Caco-2 (cell line): ENCODE measurements at regions not wholly inside any gene's neighbourhood (a gene's known extent, or its start where the extent isn't known, plus 50 kb on each side); places are given as distances from the start of the nearest gene placed in this dataset.

Source experiments
- BruUV-seq: library from RNA; stranded (reverse); fragments of 400-500 nt; replicated peaks from 2 replicates; lab custom pipeline; 2021; lab: Mats Ljungman, UMichigan
- CTCF ChIA-PET: fragments of 300-600 bp; sonication (Branson Sonifier 250); formaldehyde crosslinking; loops from one replicate; lab custom pipeline; 2022; ENCODE audit warnings: antibody characterized with exemption; lab: Charles Lee
- POLR2A ChIA-PET: fragments of 300-600 bp; sonication (Branson Sonifier 250); formaldehyde crosslinking; loops from one replicate; lab custom pipeline; 2022; ENCODE audit warnings: antibody characterized with exemption; lab: Charles Lee
- DNase-seq, 2 experiments: peaks; one replicate each; pipeline versions ENCODE4 v3.0.0 to v3.0.0-alpha.2; 2020 to 2022
- H3K27me3 ChIP-seq: replicated peaks from 2 replicates; pipeline ENCODE4 v1.6.0; 2011; ENCODE audit warnings: low read length; ENCODE audit not compliant: control insufficient read depth, insufficient read depth
- H3K36me3 ChIP-seq: 2 replicates; pipeline ENCODE4 v1.5.1; 2011; ENCODE audit warnings: low read length; ENCODE audit not compliant: control insufficient read depth, insufficient read depth
- H3K4me1 ChIP-seq: fragments of 250-450 bp; sonication (Bioruptor Pico); 2 replicates; pipeline ENCODE4 v1.5.1; 2020; ENCODE audit warnings: mild to moderate bottlenecking
- H3K4me3 ChIP-seq: 2 replicates; pipeline ENCODE4 v1.5.1; 2011; ENCODE audit warnings: low read depth, mild to moderate bottlenecking, control low read depth, low read length
- H3K9me3 ChIP-seq: fragments of 250-450 bp; sonication (Bioruptor Pico); 2 replicates; pipeline ENCODE4 v1.5.1; 2020; ENCODE audit warnings: mild to moderate bottlenecking, moderate library complexity
- H3K27ac Mint-ChIP-seq: one replicate; pipeline ENCODE4 v1.8.0; 2022; ENCODE audit warnings: mixed read lengths; ENCODE audit not compliant: unreplicated experiment
- H3K27me3 Mint-ChIP-seq: one replicate; pipeline ENCODE4 v1.8.0; 2022; ENCODE audit warnings: mixed read lengths; ENCODE audit not compliant: insufficient read depth, unreplicated experiment
- H3K36me3 Mint-ChIP-seq: one replicate; pipeline ENCODE4 v1.8.0; 2022; ENCODE audit warnings: mild to moderate bottlenecking, mixed read lengths; ENCODE audit not compliant: insufficient read depth, unreplicated experiment
- H3K4me1 Mint-ChIP-seq: one replicate; pipeline ENCODE4 v1.8.0; 2022; ENCODE audit warnings: low read depth, mixed read lengths; ENCODE audit not compliant: unreplicated experiment
- H3K4me3 Mint-ChIP-seq: one replicate; pipeline ENCODE4 v1.8.0; 2022; ENCODE audit warnings: mild to moderate bottlenecking, moderate library complexity, mixed read lengths; ENCODE audit not compliant: unreplicated experiment
- H3K9me3 Mint-ChIP-seq: one replicate; pipeline ENCODE4 v1.8.0; 2022; ENCODE audit warnings: mixed read lengths; ENCODE audit not compliant: unreplicated experiment
- CTCF ChIP-seq, 2 experiments: fragments of 200-600 bp in 1 of 2; IDR thresholded peaks; 1 replicate in 1 of 2; 2 replicates in 1 of 2; pipeline versions ENCODE4 v1.5.1 to v1.8.0; 2011 to 2022; ENCODE audit warnings: antibody characterized with exemption in 1 of 2, control low read depth in 1 of 2, inconsistent platforms in 1 of 2, low read depth in 1 of 2, low read length in 1 of 2, mild to moderate bottlenecking in 1 of 2, moderate library complexity in 1 of 2; ENCODE audit not compliant: insufficient read depth in 1 of 2, severe bottlenecking in 1 of 2, unreplicated experiment in 1 of 2
- intact Hi-C: fragments of 100-400 bp; cut with micrococcal nuclease; formaldehyde crosslinking; loops from one replicate; pipeline ENCODE4 v1.10.0; 2022; ENCODE audit not compliant: unreplicated experiment

GRCh38 chr14:96688629-96689028, 108.6 kb upstream of the VRK1 start:
- no peaks in the 10 kb centered on the region for H3K9me3 Mint-ChIP-seq
- ChIA-PET CTCF (no interaction called here), POLR2A (no interaction called here)
- DNase-seq: no peak
- H3K36me3 Mint-ChIP-seq: no peaks in the 10 kb centered on the region
- Histone ChIP-seq H3K9me3 (no peaks in the 10 kb centered on the region), H3K4me3 (no peak overlapping the region), H3K4me1 (no peaks in the 10 kb centered on the region), H3K36me3 (no peaks in the 10 kb centered on the region), H3K27me3 (no peaks in the 10 kb centered on the region)
- H3K4me1 Mint-ChIP-seq: peaks cover 4% of the 10 kb centered on the region
- H3K27ac Mint-ChIP-seq: peak overlapping the region; percentile 22
- H3K4me3 Mint-ChIP-seq: no peak overlapping the region
- intact Hi-C loops: no loop called here
- BruUV-seq: no TSS peak
- no peak for TF ChIP-seq CTCF (IDR thresholded peaks at IDR 0.05; ENCODE audit: insufficient read depth in 1 of 2, low read depth in 1 of 2, low read length in 1 of 2, severe bottlenecking in 1 of 2, unreplicated experiment in 1 of 2)
- H3K27me3 Mint-ChIP-seq: peaks cover 14% of the 10 kb centered on the region

GRCh38 chr14:96690713-96691383, 106.3 kb upstream of the VRK1 start:
- BruUV-seq: no TSS peak
- H3K4me3 Mint-ChIP-seq: no peak overlapping the region

GRCh38 chr14:96693252-96693820, 103.8 kb upstream of the VRK1 start:
- Mint-ChIP-seq H3K4me1 (peaks cover 14% of the 10 kb centered on the region), H3K27me3 (peaks cover 8% of the 10 kb centered on the region), H3K4me3 (no peak overlapping the region), H3K27ac (no peak overlapping the region), H3K9me3 (no peaks in the 10 kb centered on the region), H3K36me3 (no peaks in the 10 kb centered on the region)
- H3K36me3 ChIP-seq: no peaks in the 10 kb centered on the region
- BruUV-seq: no TSS peak
- ChIA-PET POLR2A (no interaction called here), CTCF (no interaction called here)
- no peak overlapping the region for H3K4me3 ChIP-seq
- TF ChIP-seq CTCF (IDR thresholded peaks at IDR 0.05; ENCODE audit: insufficient read depth in 1 of 2, low read depth in 1 of 2, low read length in 1 of 2, severe bottlenecking in 1 of 2, unreplicated experiment in 1 of 2): no peak
- DNase-seq: no peak
- H3K4me1 ChIP-seq: no peaks in the 10 kb centered on the region
- intact Hi-C loops: no loop called here
- H3K27me3 ChIP-seq: no peaks in the 10 kb centered on the region
- H3K9me3 ChIP-seq: no peaks in the 10 kb centered on the region

More at GRCh38 chr14:96690713-96691383, 106.3 kb upstream of the VRK1 start:
- Mint-ChIP-seq H3K9me3 (no peaks in the 10 kb centered on the region), H3K4me1 (peaks cover 14% of the 10 kb centered on the region), H3K27me3 (peaks cover 9% of the 10 kb centered on the region), H3K36me3 (no peaks in the 10 kb centered on the region), H3K27ac (no peak overlapping the region)
- TF ChIP-seq CTCF (IDR thresholded peaks at IDR 0.05; ENCODE audit: insufficient read depth in 1 of 2, low read depth in 1 of 2, low read length in 1 of 2, severe bottlenecking in 1 of 2, unreplicated experiment in 1 of 2): no peak
- no peak for DNase-seq
- ChIA-PET POLR2A (no interaction called here), CTCF (no interaction called here)
- no peaks in the 10 kb centered on the region for H3K27me3 ChIP-seq
- H3K4me1 ChIP-seq: no peaks in the 10 kb centered on the region
- no peaks in the 10 kb centered on the region for H3K36me3 ChIP-seq
- H3K9me3 ChIP-seq: no peaks in the 10 kb centered on the region
- no peak overlapping the region for H3K4me3 ChIP-seq
- intact Hi-C loops: no loop called here
